HepG2 (cell line): ENCODE measurements at regions not wholly inside any gene's neighbourhood (a gene's known extent, or its start where the extent isn't known, plus 50 kb on each side); places are given as distances from the start of the nearest gene placed in this dataset.

Experiments used
- ATAC-seq: fragments of 200-7000 bp; cut with Tn5 transposase; 3 replicates; pipeline ENCODE4 v1.9.1; 2020; ENCODE audit warnings: mild to moderate bottlenecking, moderate library complexity
- BruUV-seq: library from RNA; stranded (reverse); fragments of 400-500 nt; replicated peaks from 2 replicates; lab custom pipeline; 2021; lab: Mats Ljungman, UMichigan
- CTCF ChIA-PET: fragments of 300-600 bp; formaldehyde crosslinking; extraction: SDS; loops from one replicate; lab custom pipeline; 2021; ENCODE audit warnings: low total read pairs, inconsistent platforms, low intra/inter-chr PET ratio; lab: Yijun Ruan, JAX
- POLR2A ChIA-PET: fragments of 350-600 bp; sonication (Branson Sonifier 250); formaldehyde crosslinking; loops from one replicate; lab custom pipeline; 2020; ENCODE audit warnings: antibody characterized with exemption, inconsistent platforms; lab: Yijun Ruan, JAX
- DNase-seq: peaks from one replicate; pipeline ENCODE4 v3.0.0-alpha.2; 2015; ENCODE audit warnings: low spot score
- FAIRE-seq: peaks from 3 replicates; lab custom pipeline; 2011; peaks lifted over from hg19 to GRCh38; lab: Jason Lieb, UNC
- H2AFZ ChIP-seq: one replicate; pipeline ENCODE4 v1.6.1; 2011; ENCODE audit warnings: low read length, inconsistent platforms
- H3K27ac ChIP-seq: fragments of 300-600 bp; 3 replicates; pipeline ENCODE4 v1.8.0; 2011; ENCODE audit warnings: mixed run types, mild to moderate bottlenecking, mixed read lengths, low read length, inconsistent platforms; ENCODE audit not compliant: insufficient read depth; ENCODE audit errors: extremely low read length
- H3K27me3 ChIP-seq, 2 experiments: fragments of 200-600 bp in 1 of 2; 2 replicates in 1 of 2; 3 replicates in 1 of 2; pipeline versions ENCODE4 v1.6.0 to v1.8.0; 2011; ENCODE audit warnings: low read length in 2 of 2, mild to moderate bottlenecking in 2 of 2, moderate library complexity in 2 of 2, inconsistent platforms in 1 of 2; ENCODE audit not compliant: insufficient read depth in 2 of 2, control insufficient read depth in 1 of 2
- H3K36me3 ChIP-seq, 2 experiments: fragments of 200-600 bp in 1 of 2; replicated peaks in 1 of 2; 2 replicates in 1 of 2; 3 replicates in 1 of 2; pipeline versions ENCODE4 v1.5.1 to v1.8.0; 2011; ENCODE audit warnings: low read length in 2 of 2, inconsistent platforms in 1 of 2; ENCODE audit not compliant: insufficient read depth in 2 of 2, control insufficient read depth in 1 of 2
- H3K4me1 ChIP-seq: 2 replicates; pipeline ENCODE4 v1.5.1; 2012; ENCODE audit warnings: low read length, inconsistent platforms; ENCODE audit not compliant: insufficient read depth
- H3K4me2 ChIP-seq: 2 replicates; pipeline ENCODE4 v1.6.0; 2011; ENCODE audit warnings: low read depth, low read length, inconsistent platforms
- H3K4me3 ChIP-seq, 3 experiments: fragments of 200-600 bp in 1 of 3; sonication (generic), shearing (Covaris generic) in 1 of 3; replicated peaks in 1 of 3; 2 replicates each; pipeline ENCODE4 v1.5.1; 2011 to 2016; ENCODE audit warnings: low read length in 3 of 3, inconsistent platforms in 2 of 3, low read depth in 2 of 3, mild to moderate bottlenecking in 2 of 3, control low read depth in 1 of 3, mixed read lengths in 1 of 3; ENCODE audit not compliant: insufficient read depth in 1 of 3
- H3K79me2 ChIP-seq: one replicate; pipeline ENCODE4 v1.6.1; 2011; ENCODE audit warnings: low read length, inconsistent platforms; ENCODE audit not compliant: insufficient read depth
- H3K9ac ChIP-seq: 2 replicates; pipeline ENCODE4 v1.6.0; 2011; ENCODE audit warnings: mild to moderate bottlenecking, low read depth, low read length, inconsistent platforms; ENCODE audit not compliant: insufficient read depth
- H3K9me3 ChIP-seq: 2 replicates; pipeline ENCODE4 v1.5.1; 2012; ENCODE audit warnings: mild to moderate bottlenecking, low read length
- H4K20me1 ChIP-seq: 2 replicates; pipeline ENCODE4 v1.6.0; 2011; ENCODE audit warnings: inconsistent platforms, mild to moderate bottlenecking, low read length, moderate library complexity; ENCODE audit not compliant: insufficient read depth
- ATF7 ChIP-seq, 2 experiments: fragments of 450-650 bp in 1 of 2; sonication (generic) in 1 of 2; formaldehyde crosslinking in 1 of 2; IDR thresholded peaks; 2 replicates each; pipeline versions ENCODE4 v1.4.0 to v1.6.1; 2016 to 2020; ENCODE audit warnings: antibody characterized with exemption in 1 of 2, mild to moderate bottlenecking in 1 of 2, missing genetic modification reagents in 1 of 2
- CHCHD3 ChIP-seq: sonication (generic); formaldehyde crosslinking; IDR thresholded peaks from 2 replicates; pipeline ENCODE4 v1.8.0; 2022; ENCODE audit warnings: mild to moderate bottlenecking, missing genetic modification reagents, moderate library complexity
- KDM3A ChIP-seq: IDR thresholded peaks from 2 replicates; pipeline ENCODE4 v1.6.1; 2018; ENCODE audit warnings: low read depth, missing compliant biosample characterization
- NFE2L2 ChIP-seq: fragments of 150-350 bp; IDR thresholded peaks from 2 replicates; pipeline ENCODE4 v1.6.1; 2014; ENCODE audit warnings: low read length
- POLR2AphosphoS2 ChIP-seq: IDR thresholded peaks from 2 replicates; pipeline ENCODE4 v1.6.1; 2011; ENCODE audit warnings: low read depth, low read length, improper control_type of control experiment
- POLR2AphosphoS5 ChIP-seq: IDR thresholded peaks from 2 replicates; pipeline ENCODE4 v1.6.1; 2012; ENCODE audit warnings: low read depth, low read length
- PTBP1 ChIP-seq: fragments of 200-400 bp; formaldehyde crosslinking; IDR thresholded peaks from 2 replicates; pipeline ENCODE4 v1.6.1; 2018; ENCODE audit warnings: low read length, low read depth; ENCODE audit not compliant: poor library complexity, severe bottlenecking
- SALL2 ChIP-seq: sonication (generic); formaldehyde crosslinking; IDR thresholded peaks from 2 replicates; pipeline ENCODE4 v1.8.1; 2023; ENCODE audit warnings: mild to moderate bottlenecking, missing genetic modification reagents, inconsistent platforms
- SNAPC2 ChIP-seq: sonication (generic); formaldehyde crosslinking; IDR thresholded peaks from 2 replicates; pipeline ENCODE4 v1.8.1; 2022; ENCODE audit warnings: mild to moderate bottlenecking, missing genetic modification reagents
- TMF1 ChIP-seq: sonication (generic); formaldehyde crosslinking; IDR thresholded peaks from 2 replicates; pipeline ENCODE4 v1.8.1; 2022; ENCODE audit warnings: low read depth, missing genetic modification reagents
- ZNF251 ChIP-seq: sonication (generic); formaldehyde crosslinking; IDR thresholded peaks from 2 replicates; pipeline ENCODE4 v1.9.0; 2021; ENCODE audit warnings: mild to moderate bottlenecking, missing genetic modification reagents
- ZNF280D ChIP-seq: sonication (generic); formaldehyde crosslinking; IDR thresholded peaks from 2 replicates; pipeline ENCODE4 v1.5.1; 2020; ENCODE audit warnings: mild to moderate bottlenecking, missing genetic modification reagents
- ZNF766 ChIP-seq: sonication (generic); formaldehyde crosslinking; IDR thresholded peaks from 2 replicates; pipeline ENCODE4 v1.5.0; 2020; ENCODE audit warnings: missing genetic modification reagents, borderline replicate concordance
- ZNF768 ChIP-seq: sonication (generic); formaldehyde crosslinking; IDR thresholded peaks from 2 replicates; pipeline ENCODE4 v1.4.0; 2020; ENCODE audit warnings: missing genetic modification reagents
- ZNF879 ChIP-seq: sonication (generic); formaldehyde crosslinking; IDR thresholded peaks from 2 replicates; pipeline ENCODE4 v1.8.1; 2023; ENCODE audit warnings: missing genetic modification reagents
- WGBS: methylation state at CpG from one replicate; pipeline ENCODE4 v1.1.6; 2017; ENCODE audit warnings: low lambda C conversion rate; 5-methylcytosine and 5-hydroxymethylcytosine counted together
- in situ Hi-C: cut with HindIII; loops from 2 replicates; pipeline ENCODE4 v1.10.0; 2017; ENCODE audit warnings: low pct_unique_long_range_greater_than_20kb; ENCODE audit not compliant: extremely low pct_ligation_motif_present
- intact Hi-C: fragments of 100-400 bp; cut with micrococcal nuclease; formaldehyde crosslinking; loops from one replicate; pipeline ENCODE4 v1.10.0; 2022; ENCODE audit not compliant: unreplicated experiment
- TF ChIP-seq, protein P1 (sequence below): sonication (generic); formaldehyde crosslinking; IDR thresholded peaks from 2 replicates; pipeline ENCODE4 v1.5.0; 2020; ENCODE audit warnings: mild to moderate bottlenecking, missing genetic modification reagents

DNA sequence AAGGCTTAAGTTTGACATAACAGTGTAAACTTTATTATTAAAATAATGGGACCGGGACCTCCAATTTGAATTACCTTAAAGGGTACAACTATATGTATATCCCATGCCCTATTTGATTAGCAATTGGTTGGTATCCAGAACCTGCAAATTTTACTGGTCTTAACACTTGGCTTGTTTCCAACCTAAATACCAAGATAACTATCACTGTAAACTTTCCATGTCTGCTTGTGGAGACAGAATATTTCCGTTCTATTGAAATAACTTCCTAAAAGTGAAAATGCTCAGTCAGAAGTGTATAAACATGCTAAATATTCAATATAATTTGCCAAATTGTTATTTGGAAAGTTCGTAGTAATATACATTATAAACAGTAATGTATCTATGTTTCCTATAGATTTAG, 154.0 kb downstream of the TMEM47 start:
- TF ChIP-seq NFE2L2 (no peak), SNAPC2 (CRISPR knock-in tag) (no peak), TMF1 (no peak), ZNF766 (no peak), ATF7 (IDR thresholded peaks at IDR 0.05) (no peak), ATF7 (CRISPR knock-in tag; IDR thresholded peaks at IDR 0.05) (no peak), ZNF879 (no peak), POLR2AphosphoS5 (no peak), ZNF280D (CRISPR knock-in tag) (no peak), KDM3A (CRISPR knock-in tag) (no peak), SALL2 (CRISPR knock-in tag) (no peak), POLR2AphosphoS2 (no peak), ZNF251 (CRISPR knock-in tag) (no peak), PTBP1 (no peak), CHCHD3 (CRISPR knock-in tag) (no peak), ZNF768 (CRISPR knock-in tag) (no peak)
- TF ChIP-seq, protein P1, sequence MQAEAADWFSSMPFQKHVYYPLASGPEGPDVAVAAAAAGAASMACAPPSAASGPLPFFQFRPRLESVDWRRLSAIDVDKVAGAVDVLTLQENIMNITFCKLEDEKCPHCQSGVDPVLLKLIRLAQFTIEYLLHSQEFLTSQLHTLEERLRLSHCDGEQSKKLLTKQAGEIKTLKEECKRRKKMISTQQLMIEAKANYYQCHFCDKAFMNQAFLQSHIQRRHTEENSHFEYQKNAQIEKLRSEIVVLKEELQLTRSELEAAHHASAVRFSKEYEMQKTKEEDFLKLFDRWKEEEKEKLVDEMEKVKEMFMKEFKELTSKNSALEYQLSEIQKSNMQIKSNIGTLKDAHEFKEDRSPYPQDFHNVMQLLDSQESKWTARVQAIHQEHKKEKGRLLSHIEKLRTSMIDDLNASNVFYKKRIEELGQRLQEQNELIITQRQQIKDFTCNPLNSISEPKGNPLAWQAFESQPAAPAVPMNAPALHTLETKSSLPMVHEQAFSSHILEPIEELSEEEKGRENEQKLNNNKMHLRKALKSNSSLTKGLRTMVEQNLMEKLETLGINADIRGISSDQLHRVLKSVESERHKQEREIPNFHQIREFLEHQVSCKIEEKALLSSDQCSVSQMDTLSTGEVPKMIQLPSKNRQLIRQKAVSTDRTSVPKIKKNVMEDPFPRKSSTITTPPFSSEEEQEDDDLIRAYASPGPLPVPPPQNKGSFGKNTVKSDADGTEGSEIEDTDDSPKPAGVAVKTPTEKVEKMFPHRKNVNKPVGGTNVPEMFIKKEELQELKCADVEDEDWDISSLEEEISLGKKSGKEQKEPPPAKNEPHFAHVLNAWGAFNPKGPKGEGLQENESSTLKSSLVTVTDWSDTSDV (CRISPR knock-in tag) = no peak
- WGBS = 26% methylated on average over 3 of the region's 3 CpGs
- H3K4me2 ChIP-seq = no peak overlapping the region

More for the DNA sequence above, 154.0 kb downstream of the TMEM47 start:
- BruUV-seq = no TSS peak
- H3K4me3 ChIP-seq = no peak overlapping the region
- no peak for ATAC-seq
- no peak overlapping the region for H2AFZ ChIP-seq
- no peaks in the 10 kb centered on the region for H3K36me3 ChIP-seq
- in situ Hi-C loops (no loop called here), intact Hi-C loops (no loop called here)
- H3K27ac ChIP-seq = no peak overlapping the region
- H3K79me2 ChIP-seq = no peaks in the 10 kb centered on the region
- no peaks in the 10 kb centered on the region for H3K9me3 ChIP-seq
- DNase-seq = no peak
- ChIA-PET CTCF (no interaction called here), POLR2A (no interaction called here)
- no peaks in the 10 kb centered on the region for H3K4me1 ChIP-seq
- no peaks in the 10 kb centered on the region for H4K20me1 ChIP-seq
- no peak for FAIRE-seq
- no peak overlapping the region for H3K9ac ChIP-seq
- H3K27me3 ChIP-seq = no peaks in the 10 kb centered on the region
